HG02840 (cell line): ENCODE measurements at regions not wholly inside any gene's neighbourhood (a gene's known extent, or its start where the extent isn't known, plus 50 kb on each side); places are given as distances from the start of the nearest gene placed in this dataset.
"Not testable (repeated sequence)": the region's sequence is repeated elsewhere in the genome, so short reads cannot be mapped to it uniquely, and the experiment has no call there.

ENCODE experiments used
- ATAC-seq: cut with Tn5 transposase; IDR thresholded peaks from one replicate; pipeline ENCODE4 v1.9.1; 2021; ENCODE audit warnings: mild to moderate bottlenecking, moderate library complexity, moderate number of reproducible peaks; ENCODE audit not compliant: unreplicated experiment, low FRiP score

GRCh38 chr2:156009293-156009692 is 323.2 kb downstream of the NR4A2 start:
- no peak for ATAC-seq

DNA sequence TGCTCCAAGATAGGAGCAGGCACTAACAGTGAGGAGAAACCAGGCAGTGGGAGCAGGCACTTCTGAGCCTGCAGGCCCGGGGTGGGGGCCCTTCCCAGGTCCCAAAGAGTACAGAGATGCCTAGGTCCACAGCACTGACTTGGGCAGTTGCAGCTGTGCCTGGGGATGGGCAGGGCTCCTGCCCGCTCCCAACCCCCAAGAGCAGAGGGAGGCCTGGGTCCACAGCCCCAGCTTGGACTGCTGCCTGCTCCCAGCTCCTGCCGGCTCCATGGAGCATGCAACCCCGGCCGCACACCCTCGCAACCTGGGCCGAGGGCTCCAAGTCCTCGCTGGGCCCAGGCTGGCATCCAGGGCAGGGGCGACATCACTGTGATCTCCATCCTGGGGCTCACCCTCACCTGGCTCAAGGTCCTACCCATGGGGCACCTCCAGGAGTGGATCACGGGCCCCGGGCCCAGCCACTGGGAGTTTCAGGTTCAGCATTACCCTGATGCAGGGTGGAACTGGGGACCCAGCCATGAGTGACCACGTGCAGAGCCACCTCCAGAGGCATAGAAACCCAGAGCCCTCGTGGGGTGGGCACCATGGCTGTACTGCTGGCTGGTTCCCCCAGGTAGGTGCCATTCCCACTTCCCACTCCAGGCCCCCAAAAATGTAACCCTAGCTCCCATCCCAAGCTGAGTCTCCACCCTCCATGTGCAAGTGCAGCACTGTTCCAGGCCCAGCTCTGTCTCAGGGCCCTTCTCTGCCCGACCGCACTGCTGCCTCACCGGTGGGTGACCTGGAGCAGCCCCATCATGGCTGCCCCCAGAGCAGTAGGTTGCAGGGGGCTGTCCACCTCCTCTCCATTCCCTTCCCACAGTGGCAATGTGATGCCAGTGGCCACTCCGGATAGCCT is 325.6 kb downstream of the NR4A2 start:
- ATAC-seq: no peak

DNA sequence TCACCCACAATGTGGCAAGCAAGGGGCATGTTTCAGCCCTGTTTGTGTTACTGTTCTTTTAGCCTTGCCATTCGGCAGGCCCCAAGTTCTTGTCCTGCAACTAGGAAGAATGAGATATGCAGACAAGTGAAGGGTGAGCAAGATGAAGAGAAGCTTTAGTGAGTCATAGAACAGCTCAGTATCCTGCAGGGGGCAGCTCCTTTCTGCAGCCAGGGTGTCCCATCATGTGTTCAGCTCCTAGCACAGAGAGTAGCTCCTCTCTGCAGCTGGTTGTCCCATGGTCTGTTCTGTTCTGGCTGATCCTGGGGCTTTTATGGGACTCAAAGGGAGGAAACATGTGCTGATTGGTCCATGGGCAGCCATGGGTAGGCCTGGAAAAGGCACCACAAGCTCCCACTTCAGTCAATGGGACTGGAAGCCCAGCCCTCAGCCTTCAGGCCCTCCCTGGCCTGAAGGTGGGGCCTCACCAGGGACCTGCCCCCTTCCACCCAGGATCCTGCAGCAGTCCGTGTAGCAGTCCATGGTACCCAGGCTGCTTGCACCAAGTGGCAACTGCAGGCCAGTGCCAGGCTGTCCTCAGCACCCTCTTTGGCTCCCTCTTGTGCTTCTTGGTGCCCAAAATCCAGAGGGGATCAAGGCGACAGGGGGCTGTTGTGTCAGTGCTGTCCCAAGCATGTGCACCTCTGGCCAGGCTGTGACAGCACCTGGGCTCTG is 326.4 kb downstream of the NR4A2 start:
- ATAC-seq: no peak

- ATAC-seq: no peak
Measured at GRCh38 chr2:156005531-156005930, 327.0 kb downstream of the NR4A2 start.

DNA sequence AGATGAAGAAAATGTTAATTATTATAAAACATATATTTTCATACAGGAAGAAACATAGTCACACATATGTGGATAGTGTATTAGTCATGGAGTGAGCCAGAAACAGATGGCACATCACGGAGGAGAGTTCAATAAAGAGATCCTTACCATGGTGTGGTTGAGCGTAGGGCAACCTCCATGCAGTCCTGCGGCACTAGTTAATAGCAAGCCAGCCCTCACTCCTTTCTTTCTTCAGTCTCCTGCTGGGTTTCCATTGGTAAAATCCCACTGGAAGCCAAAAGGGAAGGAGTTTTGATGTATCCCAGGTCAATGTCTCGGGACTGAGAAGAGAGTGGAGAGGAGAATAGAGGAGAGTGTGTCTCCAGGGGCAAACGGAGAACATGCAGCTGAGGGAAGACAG is 328.1 kb downstream of the NR4A2 start:
- no peak for ATAC-seq

DNA sequence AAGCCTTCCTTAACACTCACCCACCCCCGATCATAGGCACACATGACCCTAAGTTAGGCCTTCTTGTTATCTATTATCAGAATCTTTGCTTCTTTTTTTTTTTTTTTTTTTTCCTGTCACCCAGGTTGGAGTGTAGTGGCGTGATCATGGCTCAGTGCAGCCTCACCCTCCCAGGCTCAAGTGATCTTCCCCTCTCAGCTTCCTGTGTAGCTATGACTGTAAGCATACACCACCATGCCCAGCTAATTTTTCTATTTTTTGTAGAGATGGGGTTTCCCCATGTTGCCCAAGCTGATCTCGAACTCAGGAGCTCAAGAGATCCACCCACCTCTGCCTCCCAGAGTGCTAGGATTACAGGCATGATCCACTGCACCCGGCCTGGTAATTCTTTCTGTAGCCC is 328.7 kb downstream of the NR4A2 start:
- no peak for ATAC-seq

- no peak for ATAC-seq
Measured at GRCh38 chr2:156001851-156002250, 330.7 kb downstream of the NR4A2 start.

DNA sequence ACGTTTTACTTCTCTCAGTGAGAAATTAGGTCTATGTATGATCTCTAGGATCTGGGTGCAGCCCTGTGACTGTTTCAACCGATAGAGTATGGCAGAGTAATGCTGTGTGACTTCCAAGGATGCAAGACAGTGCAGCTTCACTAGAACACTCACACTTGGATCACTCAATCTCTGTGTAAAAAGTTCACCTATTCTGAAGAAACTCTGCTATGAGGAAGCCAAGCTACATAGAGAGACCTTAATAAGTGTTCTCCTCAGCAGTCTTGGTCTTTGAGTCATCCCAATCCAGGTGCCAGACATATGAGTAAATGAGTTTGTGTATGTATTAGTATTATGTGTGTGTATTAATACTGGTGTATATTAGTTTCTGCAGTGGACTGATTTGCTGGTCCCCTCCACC is 335.0 kb downstream of the NR4A2 start:
- ATAC-seq: no peak

DNA sequence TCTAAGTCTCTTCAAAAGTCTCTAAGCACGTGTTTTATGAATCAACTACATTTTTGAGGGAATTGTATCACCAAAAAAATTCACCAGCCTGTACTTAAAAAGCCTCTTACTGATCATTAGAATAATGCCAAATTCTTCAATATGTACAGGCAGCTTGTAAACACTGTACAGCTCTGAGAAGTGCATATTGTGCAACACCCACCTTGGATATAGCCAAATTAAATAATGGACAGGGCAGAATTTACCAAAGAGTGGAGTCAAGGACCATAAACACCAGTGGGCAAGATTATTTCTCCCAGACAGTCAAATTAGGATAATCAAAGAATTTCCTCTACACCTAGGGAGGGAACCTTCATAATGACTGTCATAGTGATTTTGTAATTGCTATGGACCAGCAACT is 338.2 kb downstream of the NR4A2 start:
- no peak for ATAC-seq

DNA sequence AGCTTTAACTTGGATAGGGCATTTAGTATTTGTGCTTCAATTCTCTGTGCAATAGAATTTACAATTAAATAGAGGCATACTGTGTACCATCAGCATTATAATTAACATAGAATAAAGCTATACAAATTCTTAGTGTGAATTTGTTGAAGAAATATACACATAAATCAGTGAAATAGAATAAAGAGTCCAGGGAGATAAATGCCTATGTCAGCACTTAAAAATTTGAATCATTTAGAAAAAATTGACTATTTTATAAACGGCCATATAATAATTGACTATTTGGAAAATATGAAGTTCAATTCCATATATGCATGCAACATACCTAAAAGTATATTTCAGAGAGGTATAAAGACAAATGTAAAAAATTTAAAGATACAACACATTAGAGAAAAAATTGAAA is 348.7 kb downstream of the NR4A2 start:
- ATAC-seq: no peak

DNA sequence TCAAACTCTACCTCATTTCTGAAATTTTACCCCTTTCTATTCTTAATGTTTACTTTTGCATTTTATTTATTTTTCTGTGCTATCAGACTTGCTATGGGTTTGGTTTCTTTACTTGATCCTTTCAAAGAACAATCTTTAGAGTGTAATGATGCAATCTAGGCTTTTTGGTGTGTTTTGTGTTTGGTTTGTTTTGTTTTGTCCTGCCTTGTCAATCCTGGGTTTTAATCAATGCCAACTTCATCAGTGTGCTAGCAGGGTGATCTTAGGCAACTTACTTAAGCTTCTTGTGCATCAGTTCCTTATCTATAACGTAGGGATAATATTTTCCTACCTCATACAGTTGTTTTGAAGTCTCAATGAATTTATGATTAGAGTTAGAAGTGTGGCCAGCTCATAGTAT is 350.4 kb downstream of the NR4A2 start:
- no peak for ATAC-seq

DNA sequence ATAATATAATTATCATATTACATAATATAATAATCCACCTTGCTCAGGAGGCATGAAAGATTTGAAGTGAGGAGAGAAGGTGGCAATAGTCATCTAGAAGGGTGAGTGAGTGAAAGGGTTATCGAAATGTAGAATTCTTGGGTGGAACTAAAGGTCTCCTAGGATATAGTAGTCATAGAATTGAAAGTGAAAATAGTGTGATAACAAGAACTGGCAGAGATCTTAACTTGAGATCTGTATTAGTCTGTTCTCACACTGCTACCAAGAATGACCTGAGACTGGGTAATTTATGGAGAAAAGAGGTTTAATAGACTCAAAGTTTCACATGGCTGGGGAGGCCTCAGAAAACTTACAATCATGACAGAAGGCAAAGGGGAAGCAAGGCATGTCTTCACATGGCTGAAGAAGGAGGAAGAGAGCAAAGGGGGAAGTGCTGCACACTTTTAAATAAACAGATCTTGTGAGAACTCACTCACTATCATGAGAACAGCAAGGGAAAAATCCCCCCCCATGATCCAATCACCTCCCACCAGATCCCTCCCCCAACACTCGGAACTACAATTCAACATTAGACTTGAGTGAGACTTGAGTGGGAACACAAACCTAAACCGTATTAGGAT is 351.5 kb downstream of the NR4A2 start:
- ATAC-seq: no peak

DNA sequence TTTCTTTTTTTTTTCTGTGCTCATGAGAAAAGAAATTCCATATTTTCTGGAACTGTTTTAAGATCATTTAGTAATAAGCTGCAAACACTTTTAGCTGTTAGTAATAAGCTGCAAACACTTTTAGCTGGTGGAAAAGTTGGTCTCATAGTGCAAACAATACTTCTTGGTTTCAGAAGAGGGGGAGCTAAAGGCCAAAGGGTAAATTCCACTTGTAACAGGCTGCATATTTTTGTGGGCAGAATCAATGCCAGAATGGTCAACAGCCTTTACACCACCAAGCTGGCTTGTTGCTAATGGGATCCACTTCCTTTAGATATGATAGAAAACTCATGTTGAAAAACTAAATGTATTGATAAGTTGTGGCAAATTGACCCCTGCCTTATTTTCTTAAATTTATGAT is 356.8 kb downstream of the NR4A2 start:
- no peak for ATAC-seq

DNA sequence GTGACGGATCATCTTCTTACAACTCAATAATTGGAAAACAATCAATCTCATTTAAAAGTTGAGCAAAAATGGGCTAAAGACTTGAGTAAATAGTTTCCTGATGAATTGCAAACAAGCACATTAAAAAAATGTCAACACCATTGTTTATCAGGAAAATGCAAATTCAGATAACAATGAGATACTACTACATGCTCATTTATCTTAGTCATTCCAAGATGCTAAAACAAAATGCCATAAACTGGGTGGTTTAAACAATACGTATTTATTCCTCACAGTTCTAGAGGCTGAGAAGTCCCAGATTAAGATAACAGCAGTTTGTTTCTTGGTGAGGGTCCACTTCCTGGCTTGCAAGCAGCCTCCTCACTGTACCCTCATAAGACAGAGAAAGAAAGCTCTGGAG is 359.6 kb downstream of the NR4A2 start:
- ATAC-seq: no peak

DNA sequence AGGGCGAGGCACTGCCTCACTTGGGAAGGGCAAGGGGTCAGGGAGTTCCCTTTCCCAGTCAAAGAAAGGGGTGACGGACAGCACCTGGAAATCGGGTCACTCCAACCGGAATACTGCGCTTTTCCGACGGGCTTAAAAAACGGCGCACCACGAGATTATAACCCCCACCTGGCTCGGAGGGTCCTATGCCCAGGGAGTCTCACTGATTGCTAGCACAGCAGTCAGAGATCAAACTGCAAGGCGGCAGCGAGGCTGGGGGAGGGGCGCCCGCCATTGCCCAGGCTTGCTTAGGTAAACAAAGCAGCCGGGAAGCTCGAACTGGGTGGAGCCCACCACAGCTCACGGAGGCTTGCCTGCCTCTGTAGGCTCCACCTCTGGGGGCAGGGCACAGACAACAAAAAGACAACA is 366.5 kb downstream of the NR4A2 start:
- ATAC-seq: not testable (repeated sequence)

DNA sequence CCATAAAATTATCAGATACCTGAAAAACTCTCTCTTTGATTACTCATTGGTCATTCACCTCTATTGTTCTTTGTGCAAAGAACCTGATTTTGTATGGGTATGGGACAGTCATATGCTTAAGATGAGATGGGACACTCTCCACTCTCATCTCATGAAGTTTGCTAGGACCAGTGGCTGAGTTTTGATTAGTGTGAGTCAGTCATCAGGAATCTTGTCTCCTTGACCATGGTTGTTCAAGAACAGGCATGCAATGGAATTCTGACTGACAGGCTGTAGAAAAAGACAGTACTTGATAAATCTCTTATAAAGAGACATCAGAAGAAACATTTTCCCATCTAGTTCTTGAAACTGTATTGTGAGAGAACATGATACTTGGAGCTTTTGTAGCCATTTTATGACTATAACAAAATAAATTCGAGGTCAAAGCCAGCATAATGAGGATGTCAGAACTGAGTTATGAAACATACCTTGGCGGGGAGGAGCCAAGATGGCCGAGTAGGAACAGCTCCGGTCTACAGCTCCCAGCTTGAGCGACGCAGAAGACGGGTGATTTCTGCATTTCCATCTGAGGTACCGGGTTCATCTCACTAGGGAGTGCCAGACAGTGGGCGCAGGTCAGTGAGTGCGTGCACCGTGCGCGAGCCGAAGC is 367.0 kb downstream of the NR4A2 start:
- no peak for ATAC-seq

GRCh38 chr2:155961641-155962040 is 370.9 kb downstream of the NR4A2 start:
- no peak for ATAC-seq

DNA sequence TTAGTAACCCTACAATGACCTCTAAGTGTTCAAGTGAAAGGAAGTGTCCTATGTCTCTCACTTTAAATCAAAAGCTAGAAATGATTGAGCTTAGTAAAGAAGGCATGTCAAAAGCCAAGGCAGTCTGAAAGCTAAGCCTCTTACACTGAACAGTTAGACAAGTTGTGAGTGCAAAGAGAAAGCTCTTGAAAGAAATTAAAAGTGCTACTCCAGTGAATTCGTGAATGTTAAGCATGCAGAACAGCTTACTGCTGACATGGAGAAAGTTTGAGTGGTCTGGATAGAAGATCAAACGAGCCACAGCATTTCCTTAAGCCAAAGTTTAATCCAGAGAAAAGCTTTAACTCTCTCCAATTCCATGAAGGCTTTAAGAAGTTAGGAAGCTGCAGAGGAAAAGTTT is 373.7 kb downstream of the NR4A2 start:
- ATAC-seq: no peak

- no peak for ATAC-seq
Measured at GRCh38 chr2:155947069-155947468, 385.5 kb downstream of the NR4A2 start.

DNA sequence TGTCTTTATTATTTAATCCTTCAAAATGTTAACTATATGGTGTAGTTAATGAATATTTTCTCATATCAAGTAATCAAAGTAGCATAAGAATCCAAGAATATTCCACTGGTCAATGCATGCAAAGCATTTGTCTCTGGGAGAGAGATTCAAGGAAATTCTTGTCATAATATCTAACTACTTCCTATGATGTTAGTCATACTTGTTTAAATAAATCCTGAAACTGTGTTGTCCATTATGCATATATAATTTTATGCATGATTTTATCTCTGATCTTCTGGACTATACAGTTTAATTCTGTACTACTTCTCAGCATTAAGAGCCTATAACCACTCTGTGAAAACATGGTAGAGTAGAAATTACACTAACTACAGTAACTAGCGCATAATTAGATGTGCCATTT is 388.3 kb downstream of the NR4A2 start:
- no peak for ATAC-seq

DNA sequence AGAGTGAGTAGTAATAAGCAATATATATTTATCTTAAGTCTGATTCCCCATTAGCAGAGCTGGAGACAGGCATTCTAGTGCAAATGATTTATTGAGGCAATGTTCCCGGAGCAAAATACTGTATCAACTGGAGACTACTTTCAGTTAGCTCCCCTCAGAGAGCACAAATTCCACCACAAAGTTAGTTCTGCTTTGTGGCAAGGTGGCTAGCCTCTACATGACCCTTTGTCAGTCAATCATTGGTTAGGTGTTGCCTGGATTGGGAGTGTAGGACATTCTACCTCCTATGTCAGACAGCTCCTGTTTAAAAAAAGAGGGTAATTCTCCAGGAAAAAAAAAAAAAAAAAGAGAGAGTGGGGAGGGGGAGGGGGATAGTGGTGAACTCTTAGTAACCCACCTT is 402.2 kb downstream of the NR4A2 start:
- no peak for ATAC-seq
